ENCODE measurements at regions not wholly inside any gene's neighbourhood (a gene's known extent, or its start where the extent isn't known, plus 50 kb on each side); places are given as distances from the start of the nearest gene placed in this dataset.

- TF ChIP-seq, protein P1, sequence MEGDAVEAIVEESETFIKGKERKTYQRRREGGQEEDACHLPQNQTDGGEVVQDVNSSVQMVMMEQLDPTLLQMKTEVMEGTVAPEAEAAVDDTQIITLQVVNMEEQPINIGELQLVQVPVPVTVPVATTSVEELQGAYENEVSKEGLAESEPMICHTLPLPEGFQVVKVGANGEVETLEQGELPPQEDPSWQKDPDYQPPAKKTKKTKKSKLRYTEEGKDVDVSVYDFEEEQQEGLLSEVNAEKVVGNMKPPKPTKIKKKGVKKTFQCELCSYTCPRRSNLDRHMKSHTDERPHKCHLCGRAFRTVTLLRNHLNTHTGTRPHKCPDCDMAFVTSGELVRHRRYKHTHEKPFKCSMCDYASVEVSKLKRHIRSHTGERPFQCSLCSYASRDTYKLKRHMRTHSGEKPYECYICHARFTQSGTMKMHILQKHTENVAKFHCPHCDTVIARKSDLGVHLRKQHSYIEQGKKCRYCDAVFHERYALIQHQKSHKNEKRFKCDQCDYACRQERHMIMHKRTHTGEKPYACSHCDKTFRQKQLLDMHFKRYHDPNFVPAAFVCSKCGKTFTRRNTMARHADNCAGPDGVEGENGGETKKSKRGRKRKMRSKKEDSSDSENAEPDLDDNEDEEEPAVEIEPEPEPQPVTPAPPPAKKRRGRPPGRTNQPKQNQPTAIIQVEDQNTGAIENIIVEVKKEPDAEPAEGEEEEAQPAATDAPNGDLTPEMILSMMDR (conservative IDR thresholded peaks at IDR 0.05): no peak
Measured at GRCh38 chr3:159721324-159721723, 267.3 kb upstream of the IL12A start.

DNA sequence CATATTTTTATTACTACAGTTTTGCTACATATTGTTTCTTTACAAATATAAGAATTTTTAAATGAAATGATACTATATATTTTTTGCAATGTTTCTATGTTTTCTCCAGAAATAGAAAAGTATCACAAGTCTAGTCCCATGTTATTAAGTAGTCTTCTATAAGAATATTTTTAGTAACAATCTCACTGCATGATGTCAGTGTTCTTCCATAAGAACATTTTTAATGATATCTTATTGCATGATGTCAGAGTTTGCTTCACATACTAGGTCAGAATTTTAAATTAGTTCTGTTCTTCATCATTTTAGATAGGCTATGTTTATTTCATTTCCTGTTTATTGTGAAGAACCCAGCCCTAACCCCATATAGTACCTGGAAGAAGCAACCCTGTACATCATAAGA is 265.3 kb upstream of the IL12A start:
- TF ChIP-seq, protein P1 (conservative IDR thresholded peaks at IDR 0.05): no peak
- Mint-ChIP-seq H3K4me1 (no peaks in the 10 kb centered on the region), H3K9me3 (peaks cover 4% of the 10 kb centered on the region), H3K4me3 (no peak overlapping the region), H3K36me3 (ENCODE audit: low read depth) (no peaks in the 10 kb centered on the region), H3K27me3 (ENCODE audit: insufficient read depth) (peaks cover 8% of the 10 kb centered on the region), H3K27ac (no peak overlapping the region)
- Histone ChIP-seq H3K9ac (ENCODE audit: extremely low read depth, low read length, poor library complexity, severe bottlenecking) (no peak overlapping the region), H3K36me3 (ENCODE audit: control insufficient read depth, insufficient read depth, low read length) (no peaks in the 10 kb centered on the region), H3K27me3 (ENCODE audit: control insufficient read depth, insufficient read depth, low read length, poor library complexity, severe bottlenecking) (no peaks in the 10 kb centered on the region), H3K4me3 (ENCODE audit: low read length) (no peak overlapping the region), H3K9me3 (ENCODE audit: control insufficient read depth, low read length) (no peaks in the 10 kb centered on the region), H3K27ac (ENCODE audit: low read depth, low read length) (no peak overlapping the region), H3K4me1 (ENCODE audit: control insufficient read depth, insufficient read depth, low read length) (no peaks in the 10 kb centered on the region)
- DNase-seq: no peak

More at GRCh38 chr3:159721324-159721723, 267.3 kb upstream of the IL12A start:
- Histone ChIP-seq H3K4me3 (ENCODE audit: low read length) (no peak overlapping the region), H3K9me3 (ENCODE audit: control insufficient read depth, low read length) (no peaks in the 10 kb centered on the region), H3K27ac (ENCODE audit: low read depth, low read length) (no peak overlapping the region), H3K9ac (ENCODE audit: extremely low read depth, low read length, poor library complexity, severe bottlenecking) (no peak overlapping the region), H3K4me1 (ENCODE audit: control insufficient read depth, insufficient read depth, low read length) (no peaks in the 10 kb centered on the region), H3K36me3 (ENCODE audit: control insufficient read depth, insufficient read depth, low read length) (no peaks in the 10 kb centered on the region), H3K27me3 (ENCODE audit: control insufficient read depth, insufficient read depth, low read length, poor library complexity, severe bottlenecking) (no peaks in the 10 kb centered on the region)
- Mint-ChIP-seq H3K36me3 (ENCODE audit: low read depth) (no peaks in the 10 kb centered on the region), H3K9me3 (peaks cover 4% of the 10 kb centered on the region), H3K27ac (no peak overlapping the region), H3K4me1 (no peaks in the 10 kb centered on the region), H3K27me3 (ENCODE audit: insufficient read depth) (peaks cover 11% of the 10 kb centered on the region), H3K4me3 (no peak overlapping the region)
- WGBS, 2 experiments (ENCODE audit: insufficient coverage in 1 of 2, insufficient read length in 1 of 2): 83 to 90% methylated on average over 1 to 2 of the region's 2 CpGs
- DNase-seq: no peak

DNA sequence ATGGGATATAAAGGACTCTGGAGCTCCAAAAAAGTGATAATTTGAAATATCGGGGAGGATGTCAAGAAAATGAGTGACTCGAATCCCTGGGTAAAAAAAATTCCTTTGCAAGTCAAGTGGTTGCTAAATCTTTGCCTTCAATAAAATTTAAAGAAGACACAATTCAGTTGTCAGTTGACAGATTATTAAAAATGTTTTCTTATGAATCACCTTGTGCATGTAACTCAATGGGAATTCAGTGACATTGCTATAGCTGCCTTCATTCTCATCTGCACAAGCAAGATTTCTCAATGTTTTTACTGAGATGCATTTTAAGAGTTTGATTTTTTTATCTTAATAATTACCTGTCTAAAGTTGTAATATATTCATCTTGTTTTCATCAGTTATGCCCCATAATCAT is 264.0 kb upstream of the IL12A start:
- Mint-ChIP-seq H3K36me3 (ENCODE audit: low read depth) (no peaks in the 10 kb centered on the region), H3K9me3 (no peaks in the 10 kb centered on the region), H3K27me3 (ENCODE audit: insufficient read depth) (peaks cover 8% of the 10 kb centered on the region), H3K4me3 (no peak overlapping the region), H3K4me1 (no peaks in the 10 kb centered on the region), H3K27ac (no peak overlapping the region)
- no peak overlapping the region for H3K4me3 ChIP-seq (ENCODE audit: low read length)
- no peaks in the 10 kb centered on the region for H3K36me3 ChIP-seq (ENCODE audit: control insufficient read depth, insufficient read depth, low read length)
- WGBS, 2 experiments (ENCODE audit: insufficient coverage in 1 of 2, insufficient read length in 1 of 2): 91% methylated on average over 2 of the region's 2 CpGs; no CpG with 5 or more reads in 1 of the 2 experiments
- TF ChIP-seq, protein P1 (conservative IDR thresholded peaks at IDR 0.05): no peak
- H3K9ac ChIP-seq (ENCODE audit: extremely low read depth, low read length, poor library complexity, severe bottlenecking): no peak overlapping the region
- H3K27me3 ChIP-seq (ENCODE audit: control insufficient read depth, insufficient read depth, low read length, poor library complexity, severe bottlenecking): no peaks in the 10 kb centered on the region
- no peaks in the 10 kb centered on the region for H3K4me1 ChIP-seq (ENCODE audit: control insufficient read depth, insufficient read depth, low read length)
- no peak for DNase-seq
- H3K27ac ChIP-seq (ENCODE audit: low read depth, low read length): no peak overlapping the region
- H3K9me3 ChIP-seq (ENCODE audit: control insufficient read depth, low read length): no peaks in the 10 kb centered on the region

Data from endodermal cell (in vitro differentiated cells).